Endothelial cell of umbilical vein (primary cell): ENCODE measurements at regions not wholly inside any gene's neighbourhood (a gene's known extent, or its start where the extent isn't known, plus 50 kb on each side); places are given as distances from the start of the nearest gene placed in this dataset.

Experiments
- BruUV-seq: library from RNA; stranded (reverse); fragments of 400-500 nt; replicated peaks from 2 replicates; lab custom pipeline; 2021; lab: Mats Ljungman, UMichigan
- CTCF ChIA-PET: fragments of 300-600, 350-600 bp; sonication (Branson Sonifier 250); formaldehyde crosslinking; loops from one replicate; lab custom pipeline; 2021; ENCODE audit warnings: antibody characterized with exemption, inconsistent platforms; lab: Charles Lee
- POLR2A ChIA-PET: fragments of 300-600, 350-600 bp; sonication (Branson Sonifier 250); formaldehyde crosslinking; loops from one replicate; lab custom pipeline; 2021; ENCODE audit warnings: antibody characterized with exemption, inconsistent platforms; lab: Charles Lee
- DNase-seq: peaks from one replicate; pipeline ENCODE4 v3.0.0-alpha.2; 2011; ENCODE audit warnings: low read depth, low spot score
- FAIRE-seq: peaks from 2 replicates; lab custom pipeline; 2011; peaks lifted over from hg19 to GRCh38; lab: Jason Lieb, UNC
- H2AFZ ChIP-seq: 2 replicates; pipeline ENCODE4 v1.6.0; 2012; ENCODE audit warnings: low read depth, low read length, control low read depth, inconsistent platforms
- H3K27ac ChIP-seq: 2 replicates; pipeline ENCODE4 v1.5.1; 2011; ENCODE audit warnings: low read depth, mild to moderate bottlenecking, control low read depth, low read length, moderate library complexity; ENCODE audit not compliant: insufficient read depth
- H3K27me3 ChIP-seq, 2 experiments: 2 replicates each; pipeline versions ENCODE4 v1.6.0 to v1.6.1; 2011; ENCODE audit warnings: low read length in 2 of 2, mixed read lengths in 1 of 2; ENCODE audit not compliant: control insufficient read depth in 2 of 2, insufficient read depth in 2 of 2
- H3K36me3 ChIP-seq, 2 experiments: 2 replicates in 1 of 2; 3 replicates in 1 of 2; pipeline ENCODE4 v1.5.1; 2011; ENCODE audit warnings: low read length in 2 of 2, mild to moderate bottlenecking in 1 of 2, moderate library complexity in 1 of 2; ENCODE audit not compliant: control insufficient read depth in 2 of 2, insufficient read depth in 2 of 2; ENCODE audit errors: extremely low read depth in 1 of 2
- H3K4me1 ChIP-seq: 3 replicates; pipeline ENCODE4 v1.5.1; 2011; ENCODE audit warnings: mild to moderate bottlenecking, low read length; ENCODE audit not compliant: control insufficient read depth, insufficient read depth; ENCODE audit errors: extremely low read depth
- H3K4me2 ChIP-seq: 2 replicates; pipeline ENCODE4 v1.6.1; 2011; ENCODE audit warnings: low read length, control low read depth, mixed read lengths; ENCODE audit not compliant: insufficient read depth
- H3K4me3 ChIP-seq, 3 experiments: fragments of 200-600 bp in 1 of 3; sonication (generic), shearing (Covaris generic) in 1 of 3; replicated peaks in 1 of 3; 2 replicates each; pipeline ENCODE4 v1.5.1; 2011 to 2016; ENCODE audit warnings: control low read depth in 3 of 3, low read length in 3 of 3, mild to moderate bottlenecking in 2 of 3, inconsistent platforms in 1 of 3, low read depth in 1 of 3, moderate library complexity in 1 of 3; ENCODE audit not compliant: insufficient read depth in 1 of 3
- H3K79me2 ChIP-seq: 2 replicates; pipeline ENCODE4 v1.6.0; 2012; ENCODE audit warnings: low read length, inconsistent platforms; ENCODE audit not compliant: control insufficient read depth, insufficient read depth
- H3K9ac ChIP-seq: replicated peaks from 2 replicates; pipeline ENCODE3; 2011; ENCODE audit warnings: low read length, control low read depth; ENCODE audit not compliant: insufficient read depth; ENCODE audit errors: extremely low read depth
- H3K9me1 ChIP-seq: replicated peaks from 3 replicates; pipeline ENCODE4 v1.6.0; 2011; ENCODE audit warnings: mild to moderate bottlenecking, low read length; ENCODE audit not compliant: control insufficient read depth, insufficient read depth; ENCODE audit errors: extremely low read depth
- H3K9me3 ChIP-seq: replicated peaks from 2 replicates; pipeline ENCODE4 v1.5.1; 2012; ENCODE audit warnings: low read length, inconsistent platforms; ENCODE audit not compliant: control insufficient read depth, insufficient read depth
- H4K20me1 ChIP-seq: replicated peaks from 2 replicates; pipeline ENCODE3; 2011; ENCODE audit warnings: mild to moderate bottlenecking, low read length; ENCODE audit not compliant: control insufficient read depth, insufficient read depth; ENCODE audit errors: extremely low read depth
- EZH2 ChIP-seq: IDR thresholded peaks from 2 replicates; pipeline ENCODE4 v1.6.1; 2012; ENCODE audit warnings: borderline replicate concordance, low read depth, mild to moderate bottlenecking, moderate library complexity, low read length, inconsistent platforms; ENCODE audit not compliant: severe bottlenecking
- FOS ChIP-seq: IDR thresholded peaks from 2 replicates; pipeline ENCODE4 v1.6.1; 2011; ENCODE audit warnings: mild to moderate bottlenecking, low read length, moderate library complexity, borderline replicate concordance; ENCODE audit not compliant: insufficient read depth
- GATA2 ChIP-seq: IDR thresholded peaks from 2 replicates; pipeline ENCODE4 v1.7.0; 2011; ENCODE audit warnings: low read depth, mild to moderate bottlenecking, moderate library complexity, mixed read lengths, low read length; ENCODE audit not compliant: insufficient read length, insufficient read depth
- JUN ChIP-seq: IDR thresholded peaks from 2 replicates; pipeline ENCODE4 v1.6.1; 2011; ENCODE audit warnings: borderline replicate concordance, low read depth; ENCODE audit not compliant: insufficient read length, insufficient read depth
- MYC ChIP-seq: IDR thresholded peaks from one replicate; pipeline ENCODE4 v1.6.1; 2011; ENCODE audit warnings: mild to moderate bottlenecking, low read depth, low read length
- POLR2A ChIP-seq: IDR thresholded peaks from 2 replicates; pipeline ENCODE4 v1.6.1; 2012; ENCODE audit warnings: low read depth, mild to moderate bottlenecking, control low read depth, low read length
- POLR2AphosphoS5 ChIP-seq: IDR thresholded peaks from 2 replicates; pipeline ENCODE4 v1.6.1; 2012; ENCODE audit warnings: low read depth, mild to moderate bottlenecking, control low read depth, low read length, moderate library complexity; ENCODE audit not compliant: insufficient read depth
- dilution Hi-C: fragments of 300-500 bp; cut with MboI; formaldehyde crosslinking; loops from one replicate; pipeline ENCODE4 v1.15.0; 2019; ENCODE audit warnings: low sequenced_read_pairs; ENCODE audit not compliant: extremely low pct_ligation_motif_present
- intact Hi-C: fragments of 100-400 bp; cut with micrococcal nuclease; formaldehyde crosslinking; loops from one replicate; pipeline ENCODE4 v1.10.0; 2022
- TF ChIP-seq, protein P1 (sequence below): IDR thresholded peaks from 2 replicates; pipeline ENCODE4 v1.6.1; 2011; ENCODE audit not compliant: insufficient read depth, insufficient read length
- TF ChIP-seq, protein P2 (sequence below), 2 donors: IDR thresholded peaks; 1 replicate in 1 of 2; 2 replicates in 1 of 2; pipeline ENCODE4 v1.5.1; 2011; ENCODE audit warnings: low read length in 2 of 2, mild to moderate bottlenecking in 2 of 2, moderate library complexity in 2 of 2, control low read depth in 1 of 2, inconsistent platforms in 1 of 2, low read depth in 1 of 2; ENCODE audit not compliant: insufficient read depth in 1 of 2; ENCODE audit errors: extremely low read depth in 1 of 2

DNA sequence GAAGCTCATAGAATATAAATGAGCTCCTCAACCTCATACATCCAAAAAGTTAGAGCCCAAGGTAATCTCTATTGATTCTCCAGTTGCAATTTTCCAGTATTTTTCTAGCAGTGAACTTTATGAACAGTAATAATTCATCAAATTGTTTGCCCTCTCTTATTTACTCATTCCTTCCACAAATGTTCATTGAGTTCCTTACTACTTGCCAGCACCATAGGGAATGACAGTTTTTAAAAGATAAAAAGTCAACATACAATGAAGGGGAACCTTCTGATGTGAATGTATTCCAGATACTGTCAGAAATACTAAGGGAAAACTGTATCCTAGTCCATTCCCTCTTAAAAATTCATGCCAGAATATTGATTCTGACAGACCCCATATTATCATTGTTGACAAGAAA lies 277.0 kb upstream of the C1orf87 start:
- ChIA-PET CTCF (no interaction called here), POLR2A (no interaction called here)
- DNase-seq (no peak), FAIRE-seq (no peak)
- TF ChIP-seq POLR2AphosphoS5 (no peak), MYC (no peak), POLR2A (no peak), GATA2 (no peak), JUN (no peak), FOS (no peak), EZH2 (no peak)
- TF ChIP-seq, protein P1, sequence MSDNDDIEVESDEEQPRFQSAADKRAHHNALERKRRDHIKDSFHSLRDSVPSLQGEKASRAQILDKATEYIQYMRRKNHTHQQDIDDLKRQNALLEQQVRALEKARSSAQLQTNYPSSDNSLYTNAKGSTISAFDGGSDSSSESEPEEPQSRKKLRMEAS: no peak
- TF ChIP-seq, protein P2, sequence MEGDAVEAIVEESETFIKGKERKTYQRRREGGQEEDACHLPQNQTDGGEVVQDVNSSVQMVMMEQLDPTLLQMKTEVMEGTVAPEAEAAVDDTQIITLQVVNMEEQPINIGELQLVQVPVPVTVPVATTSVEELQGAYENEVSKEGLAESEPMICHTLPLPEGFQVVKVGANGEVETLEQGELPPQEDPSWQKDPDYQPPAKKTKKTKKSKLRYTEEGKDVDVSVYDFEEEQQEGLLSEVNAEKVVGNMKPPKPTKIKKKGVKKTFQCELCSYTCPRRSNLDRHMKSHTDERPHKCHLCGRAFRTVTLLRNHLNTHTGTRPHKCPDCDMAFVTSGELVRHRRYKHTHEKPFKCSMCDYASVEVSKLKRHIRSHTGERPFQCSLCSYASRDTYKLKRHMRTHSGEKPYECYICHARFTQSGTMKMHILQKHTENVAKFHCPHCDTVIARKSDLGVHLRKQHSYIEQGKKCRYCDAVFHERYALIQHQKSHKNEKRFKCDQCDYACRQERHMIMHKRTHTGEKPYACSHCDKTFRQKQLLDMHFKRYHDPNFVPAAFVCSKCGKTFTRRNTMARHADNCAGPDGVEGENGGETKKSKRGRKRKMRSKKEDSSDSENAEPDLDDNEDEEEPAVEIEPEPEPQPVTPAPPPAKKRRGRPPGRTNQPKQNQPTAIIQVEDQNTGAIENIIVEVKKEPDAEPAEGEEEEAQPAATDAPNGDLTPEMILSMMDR (IDR thresholded peaks at IDR 0.05; ENCODE audit: extremely low read depth in 1 of 2, insufficient read depth in 1 of 2, low read depth in 1 of 2, low read length in 2 of 2): no peak
- dilution Hi-C loops: no loop called here
- no TSS peak for BruUV-seq
- intact Hi-C loops: no loop called here
- no peaks in the 10 kb centered on the region for H3K27me3 ChIP-seq
- no peaks in the 10 kb centered on the region for H3K9me3 ChIP-seq
- H3K4me1 ChIP-seq: no peaks in the 10 kb centered on the region
- no peak overlapping the region for H3K27ac ChIP-seq
- no peaks in the 10 kb centered on the region for H4K20me1 ChIP-seq
- no peak overlapping the region for H3K4me3 ChIP-seq
- no peak overlapping the region for H3K9ac ChIP-seq
- H3K4me2 ChIP-seq: no peak overlapping the region
- H3K36me3 ChIP-seq: no peaks in the 10 kb centered on the region
- H2AFZ ChIP-seq: no peak overlapping the region
- no peaks in the 10 kb centered on the region for H3K9me1 ChIP-seq
- H3K79me2 ChIP-seq: no peaks in the 10 kb centered on the region
